ENCODE measurements at regions not wholly inside any gene's neighbourhood (a gene's known extent, or its start where the extent isn't known, plus 50 kb on each side); places are given as distances from the start of the nearest gene placed in this dataset.

- no peak for DNase-seq
- H3K9me3 Mint-ChIP-seq, result peaks cover 5% of the 10 kb centered on the region
Observed at GRCh38 chr10:6356280-6356793, 153.6 kb downstream of the PFKFB3 start.

GRCh38 chr10:6361869-6362268, 159.1 kb downstream of the PFKFB3 start:
- Mint-ChIP-seq H3K4me3 (no peak overlapping the region), H3K4me1 (ENCODE audit: low read depth) (peaks cover 12% of the 10 kb centered on the region), H3K27ac (no peak overlapping the region), H3K9me3 (no peaks in the 10 kb centered on the region; the same call in 1 of the 2 replicates), H3K36me3 (ENCODE audit: low read depth) (no peaks in the 10 kb centered on the region), H3K27me3 (ENCODE audit: insufficient read depth) (peaks cover 3% of the 10 kb centered on the region)
- DNase-seq, result no peak
- TF ChIP-seq CTCF (IDR thresholded peaks at IDR 0.05), result no peak

More at GRCh38 chr10:6356280-6356793, 153.6 kb downstream of the PFKFB3 start:
- Mint-ChIP-seq H3K27me3 (ENCODE audit: insufficient read depth) (peaks cover 10% of the 10 kb centered on the region), H3K36me3 (ENCODE audit: low read depth) (peaks cover 5% of the 10 kb centered on the region; the same call in 1 of the 2 replicates), H3K27ac (no peak overlapping the region), H3K4me3 (no peak overlapping the region), H3K4me1 (ENCODE audit: low read depth) (no peaks in the 10 kb centered on the region)
- TF ChIP-seq CTCF (IDR thresholded peaks at IDR 0.05), result no peak

GRCh38 chr10:6362879-6363278, 160.1 kb downstream of the PFKFB3 start:
- H3K27me3 Mint-ChIP-seq (ENCODE audit: insufficient read depth), result peaks cover 9% of the 10 kb centered on the region
- DNase-seq, result no peak
- H3K4me3 Mint-ChIP-seq, result no peak overlapping the region
- no peak overlapping the region for H3K27ac Mint-ChIP-seq
- H3K36me3 Mint-ChIP-seq (ENCODE audit: low read depth), result no peaks in the 10 kb centered on the region
- no peaks in the 10 kb centered on the region; the same call in 1 of the 2 replicates for H3K9me3 Mint-ChIP-seq
- TF ChIP-seq CTCF (IDR thresholded peaks at IDR 0.05), result no peak
- peaks cover 12% of the 10 kb centered on the region for H3K4me1 Mint-ChIP-seq (ENCODE audit: low read depth)

GRCh38 chr10:6363511-6363910, 160.8 kb downstream of the PFKFB3 start:
- H3K4me1 Mint-ChIP-seq (ENCODE audit: low read depth), result peaks cover 12% of the 10 kb centered on the region
- H3K4me3 Mint-ChIP-seq, result no peak overlapping the region
- no peaks in the 10 kb centered on the region; the same call in 1 of the 2 replicates for H3K9me3 Mint-ChIP-seq
- no peak overlapping the region for H3K27ac Mint-ChIP-seq
- H3K36me3 Mint-ChIP-seq (ENCODE audit: low read depth), result no peaks in the 10 kb centered on the region
- H3K27me3 Mint-ChIP-seq (ENCODE audit: insufficient read depth), result peaks cover 10% of the 10 kb centered on the region
- no peak for DNase-seq
- TF ChIP-seq CTCF (IDR thresholded peaks at IDR 0.05), result no peak

GRCh38 chr10:6364283-6364682, 161.6 kb downstream of the PFKFB3 start:
- Mint-ChIP-seq H3K4me1 (ENCODE audit: low read depth) (peaks cover 12% of the 10 kb centered on the region), H3K27ac (no peak overlapping the region), H3K4me3 (no peak overlapping the region), H3K9me3 (no peaks in the 10 kb centered on the region; the same call in 1 of the 2 replicates), H3K36me3 (ENCODE audit: low read depth) (no peaks in the 10 kb centered on the region), H3K27me3 (ENCODE audit: insufficient read depth) (peaks cover 8% of the 10 kb centered on the region)
- no peak for TF ChIP-seq CTCF (IDR thresholded peaks at IDR 0.05)
- no peak for DNase-seq
